ENCODE measurements at regions not wholly inside any gene's neighbourhood (a gene's known extent, or its start where the extent isn't known, plus 50 kb on each side); places are given as distances from the start of the nearest gene placed in this dataset.
"Not testable (repeated sequence)": the region's sequence is repeated elsewhere in the genome, so short reads cannot be mapped to it uniquely, and the experiment has no call there.

DNA sequence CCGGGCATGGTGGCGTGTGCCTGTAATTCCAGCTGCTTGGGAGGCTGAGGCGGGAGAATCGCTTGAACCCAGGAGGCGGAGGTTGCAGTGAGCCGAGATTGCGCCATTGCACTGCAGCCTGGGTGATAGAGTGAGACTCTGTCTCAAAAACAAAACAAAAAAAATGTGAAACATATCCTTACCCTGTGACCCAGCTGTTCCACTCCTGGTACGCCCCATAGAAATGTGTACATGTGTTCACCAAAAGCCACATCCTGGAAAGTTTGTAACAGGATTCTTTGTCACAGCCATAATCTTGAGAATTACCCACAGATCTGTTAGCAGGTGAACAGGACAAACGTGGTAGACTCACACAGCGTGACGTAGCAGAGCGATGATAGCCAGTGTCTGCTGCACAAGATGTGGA, 71.2 kb upstream of the RFLNA start:
- DNase-seq = not testable (repeated sequence)

GRCh38 chr12:124224535-124225110, 70.3 kb upstream of the RFLNA start:
- no peak for DNase-seq

DNA sequence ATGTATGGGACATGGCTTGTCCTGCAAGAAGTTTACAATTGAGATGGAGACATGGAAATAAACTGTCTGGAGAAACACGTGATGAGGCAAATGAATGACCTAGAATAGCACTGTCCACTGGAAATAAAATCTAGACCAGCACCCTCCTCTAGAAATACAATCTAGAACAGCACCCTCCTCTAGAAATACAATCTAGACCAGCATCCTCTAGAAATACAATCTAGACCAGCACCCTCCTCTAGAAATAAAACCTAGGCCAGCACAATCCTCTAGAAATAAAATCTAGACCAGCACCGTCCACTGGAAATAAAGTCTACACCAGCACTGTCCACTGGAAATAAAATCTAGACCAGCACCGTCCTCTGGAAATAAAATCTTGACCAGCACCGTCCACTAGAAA, 69.2 kb upstream of the RFLNA start:
- DNase-seq = no peak

DNA sequence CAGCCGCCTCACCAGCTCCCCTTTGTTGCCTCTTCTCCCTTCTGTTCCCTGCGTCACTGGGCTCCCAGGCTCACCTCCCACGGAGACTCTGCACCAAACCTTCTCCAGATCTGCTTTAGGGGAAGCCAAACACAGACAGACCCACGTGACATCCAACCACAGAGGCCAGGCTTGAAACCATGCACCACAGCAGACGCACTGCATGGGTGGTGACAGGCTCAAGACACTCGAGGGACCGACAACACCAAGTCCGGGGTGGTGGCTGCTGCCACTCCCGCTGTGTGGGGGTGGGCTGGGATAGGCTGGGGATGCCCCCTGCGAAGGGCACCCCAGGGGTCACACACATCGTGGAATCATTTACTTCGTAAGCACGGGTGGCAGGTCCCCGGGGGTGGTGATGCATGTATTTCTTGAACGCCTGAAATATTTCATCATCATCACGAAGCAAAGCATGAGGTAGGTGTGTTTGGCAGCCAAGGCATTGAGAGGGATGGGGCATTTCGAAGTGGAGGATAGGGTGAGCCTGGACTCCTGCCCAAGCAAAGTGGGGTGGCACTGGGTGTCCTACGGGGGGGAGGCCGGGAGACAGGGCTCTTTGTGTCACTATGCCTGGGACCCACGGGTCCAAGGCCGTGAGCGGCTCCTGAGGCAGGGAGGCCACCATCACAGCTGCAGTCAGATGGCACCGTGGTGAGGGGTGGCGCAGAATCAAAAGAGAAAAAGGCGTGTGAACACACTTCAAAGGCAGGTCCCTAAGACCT, 66.8 kb upstream of the RFLNA start:
- DNase-seq = no peak

GRCh38 chr12:124229520-124229919, 65.4 kb upstream of the RFLNA start:
- no peak for DNase-seq

DNA sequence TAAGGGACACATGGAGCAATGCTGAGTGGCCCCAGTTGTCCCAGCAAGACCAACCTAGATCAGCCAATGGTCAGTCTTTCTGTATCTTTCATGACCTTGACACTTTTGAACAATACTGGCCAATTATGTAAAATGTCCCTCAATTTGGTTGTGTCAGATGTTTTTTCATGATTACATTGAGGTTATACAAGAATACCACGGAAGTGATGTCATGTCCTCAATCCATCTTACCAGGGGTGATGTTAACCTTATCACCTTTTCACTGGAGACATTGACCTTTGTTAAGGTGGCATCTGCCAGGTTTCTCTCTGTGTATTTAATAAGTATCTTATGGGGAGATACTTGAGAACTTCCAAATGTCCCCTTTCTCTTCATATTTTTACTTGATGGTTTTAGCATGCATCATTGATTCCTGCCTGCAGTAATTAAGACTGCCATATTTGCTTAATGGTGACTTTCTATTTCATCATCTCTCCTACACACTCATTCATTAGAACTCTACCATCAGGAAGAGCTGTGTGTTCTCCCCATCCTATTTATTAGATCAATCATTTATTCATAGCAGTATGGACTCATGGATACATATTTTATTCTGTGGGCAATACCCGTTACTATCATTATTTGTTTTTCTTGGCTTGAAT, 64.7 kb upstream of the RFLNA start:
- no peak for DNase-seq

DNA sequence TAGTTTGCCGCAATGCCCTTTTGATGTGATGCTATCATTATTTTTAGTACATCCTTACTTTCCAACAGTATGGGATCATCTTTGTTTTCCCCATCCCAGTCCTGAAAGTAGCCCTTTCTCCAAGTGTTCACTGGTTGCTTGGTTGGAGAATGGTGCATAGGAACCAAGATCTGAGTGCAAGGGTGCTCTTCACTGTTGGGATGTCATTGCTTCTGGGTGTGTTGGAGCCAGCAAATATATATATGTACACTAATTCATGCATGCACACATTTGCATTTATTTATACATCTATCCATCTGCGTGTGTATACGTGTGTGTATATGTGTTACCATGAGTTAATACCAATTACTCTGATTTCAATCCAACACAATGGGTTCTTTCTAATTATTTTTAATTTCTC, 64.1 kb upstream of the RFLNA start:
- DNase-seq = no peak

GRCh38 chr12:124231980-124232653, 62.8 kb upstream of the RFLNA start:
- DNase-seq = peak; percentile 96

GRCh38 chr12:124232654-124232987, 62.3 kb upstream of the RFLNA start:
- DNase-seq = no peak

DNA sequence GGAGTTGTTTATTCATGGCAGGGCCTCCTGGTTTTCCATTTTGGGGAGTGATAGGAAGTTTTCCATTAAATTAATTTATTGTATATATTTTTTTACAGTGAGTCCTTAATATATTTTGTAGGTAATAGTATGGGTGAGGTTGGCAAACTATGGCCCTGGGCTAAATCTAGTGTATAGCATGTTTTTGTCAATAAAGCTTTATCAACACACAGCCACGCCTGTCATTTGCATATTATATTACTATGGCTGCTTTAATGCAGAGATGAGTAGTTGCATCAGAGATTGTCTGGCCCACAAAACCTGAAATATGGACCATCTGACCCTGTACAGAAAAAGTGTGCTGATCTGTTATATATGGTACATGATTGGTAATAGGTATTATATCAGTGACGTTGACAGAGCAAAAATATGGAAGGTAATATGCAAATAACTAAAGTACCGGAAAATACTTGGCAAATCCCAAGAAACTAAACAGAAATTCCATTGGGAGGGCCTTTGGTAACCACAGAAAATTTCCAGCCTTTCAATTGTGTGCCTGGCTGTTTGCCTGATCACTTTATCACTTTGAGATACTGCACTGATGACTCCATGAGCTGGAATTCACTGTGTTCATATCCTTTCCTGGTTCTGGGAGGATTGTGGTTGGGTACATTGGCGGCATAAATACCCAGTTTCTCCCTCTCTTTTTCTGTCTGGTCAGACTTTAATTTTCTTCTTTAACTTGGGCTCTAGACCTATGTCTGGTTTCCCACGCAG, 61.7 kb upstream of the RFLNA start:
- peak; percentile 18 for DNase-seq

DNA sequence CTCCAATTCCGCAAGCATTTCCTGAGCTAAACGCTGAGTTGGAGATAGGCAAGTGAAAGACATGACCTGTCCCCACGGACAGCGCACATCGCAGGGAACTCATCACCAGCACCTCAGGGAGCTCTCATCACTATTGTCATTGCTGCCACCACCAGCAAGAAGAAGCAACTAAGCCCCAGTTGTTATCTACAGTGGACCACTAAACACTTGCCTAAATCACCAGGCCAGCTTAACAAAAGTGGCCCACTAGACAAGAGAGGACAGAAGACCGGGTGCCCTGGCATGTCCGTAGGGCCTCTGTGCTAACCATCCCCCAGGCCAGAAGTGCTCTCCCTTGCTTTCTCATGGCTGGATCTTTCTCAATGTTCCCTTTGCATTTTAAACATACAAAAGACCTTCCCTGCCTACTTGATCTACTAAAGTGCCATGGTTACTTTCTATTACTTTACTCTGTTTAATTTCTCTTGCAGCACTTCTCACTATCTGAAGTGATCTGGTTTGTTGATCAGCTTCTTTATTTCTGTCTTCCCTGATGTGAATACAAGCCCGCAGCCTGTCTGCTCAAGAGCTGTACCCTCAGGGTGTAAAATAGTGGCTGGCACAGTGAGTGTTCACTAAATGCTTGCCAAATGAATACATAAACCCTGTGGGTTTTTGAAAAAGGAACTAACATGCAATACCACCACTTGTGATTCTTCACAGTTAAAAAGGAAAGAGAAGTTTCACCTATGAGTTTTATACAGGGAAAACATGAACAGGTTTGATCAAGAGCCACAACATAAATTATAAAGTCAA, 60.9 kb upstream of the RFLNA start:
- no peak for DNase-seq

DNA sequence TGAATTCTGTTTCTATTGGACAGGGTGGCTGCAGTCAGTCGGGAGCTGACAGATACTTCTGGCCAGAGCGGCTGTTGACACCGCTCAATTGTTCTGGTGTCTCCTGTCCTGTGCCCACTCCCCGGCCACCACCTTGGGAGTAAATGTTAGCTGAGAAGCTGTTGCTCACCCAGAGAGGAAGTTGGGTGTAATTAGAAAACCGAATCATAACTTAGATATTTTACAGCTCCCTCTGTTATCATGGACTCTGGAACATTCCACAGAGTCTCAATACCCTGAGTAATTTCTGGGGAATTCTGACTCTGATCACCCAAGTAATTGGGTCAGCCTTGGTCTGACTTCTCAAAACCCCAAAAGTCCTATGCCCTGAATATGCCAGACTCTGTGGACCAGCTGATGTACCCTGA, 58.3 kb upstream of the RFLNA start:
- DNase-seq = no peak

DNA sequence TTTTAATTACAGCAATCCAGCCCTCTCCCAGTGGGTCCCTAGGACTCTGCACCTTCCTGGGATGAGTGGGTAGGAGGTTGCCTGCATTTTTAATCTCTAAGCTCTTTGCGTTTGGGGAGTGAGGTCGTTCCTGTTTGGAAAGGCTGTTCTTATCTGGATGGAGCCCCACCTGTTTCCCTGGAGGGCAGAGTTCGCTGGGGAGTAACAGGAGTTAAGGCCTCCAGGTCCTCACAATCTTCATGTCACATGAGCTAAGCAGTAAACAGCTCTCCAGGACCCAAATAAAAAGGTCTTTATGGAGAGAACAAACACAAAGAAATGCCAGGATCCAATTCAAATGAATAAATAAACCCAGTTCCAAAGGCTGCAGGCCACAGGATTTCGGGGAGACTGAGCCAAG, 56.0 kb upstream of the RFLNA start:
- DNase-seq = no peak

DNA sequence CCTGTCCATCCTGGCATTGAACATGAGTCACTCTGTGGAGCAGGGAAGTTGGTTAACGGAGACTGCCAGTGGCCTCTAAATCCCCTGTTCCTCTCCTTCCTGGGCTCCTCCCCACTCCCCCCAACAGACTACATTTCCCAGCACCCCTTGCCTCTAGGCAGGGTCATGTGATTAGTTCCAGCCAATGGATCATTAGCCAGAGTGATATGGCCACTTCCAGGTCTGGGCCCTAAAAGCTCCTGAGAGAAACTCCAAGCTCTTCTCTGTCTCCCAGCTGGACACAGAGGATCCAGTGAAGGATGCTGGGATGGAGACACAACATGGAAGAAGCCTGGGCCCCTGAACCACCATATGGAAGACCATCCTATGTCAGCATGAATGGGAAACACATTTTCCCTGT, 54.4 kb upstream of the RFLNA start:
- DNase-seq = peak; percentile 30

GRCh38 chr12:124241776-124242528, 52.9 kb upstream of the RFLNA start:
- no peak for DNase-seq

GRCh38 chr12:124242529-124243065, 52.3 kb upstream of the RFLNA start:
- DNase-seq = no peak

DNA sequence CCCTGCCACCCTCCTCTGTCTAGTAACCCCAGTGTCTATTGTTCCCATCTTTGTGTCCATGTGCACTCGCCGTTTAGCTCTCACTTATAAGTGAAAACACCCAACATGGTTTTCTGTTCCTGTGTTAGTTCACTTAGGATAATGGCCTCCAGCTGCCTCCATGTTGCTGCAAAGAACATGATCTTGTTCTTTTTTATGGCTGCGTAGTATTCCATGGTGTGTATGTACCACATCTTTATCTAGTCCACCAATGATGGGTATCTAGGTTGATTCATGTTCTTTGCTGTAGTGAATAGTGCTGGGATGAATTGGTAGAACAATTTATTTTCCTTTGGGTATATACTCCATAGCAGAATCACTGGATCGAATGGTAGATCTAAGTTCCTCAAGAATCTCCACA, 51.0 kb upstream of the RFLNA start:
- DNase-seq = no peak

Data from NCI-H146 (cell line).